ENCODE measurements at regions not wholly inside any gene's neighbourhood (a gene's known extent, or its start where the extent isn't known, plus 50 kb on each side); places are given as distances from the start of the nearest gene placed in this dataset.

DNA sequence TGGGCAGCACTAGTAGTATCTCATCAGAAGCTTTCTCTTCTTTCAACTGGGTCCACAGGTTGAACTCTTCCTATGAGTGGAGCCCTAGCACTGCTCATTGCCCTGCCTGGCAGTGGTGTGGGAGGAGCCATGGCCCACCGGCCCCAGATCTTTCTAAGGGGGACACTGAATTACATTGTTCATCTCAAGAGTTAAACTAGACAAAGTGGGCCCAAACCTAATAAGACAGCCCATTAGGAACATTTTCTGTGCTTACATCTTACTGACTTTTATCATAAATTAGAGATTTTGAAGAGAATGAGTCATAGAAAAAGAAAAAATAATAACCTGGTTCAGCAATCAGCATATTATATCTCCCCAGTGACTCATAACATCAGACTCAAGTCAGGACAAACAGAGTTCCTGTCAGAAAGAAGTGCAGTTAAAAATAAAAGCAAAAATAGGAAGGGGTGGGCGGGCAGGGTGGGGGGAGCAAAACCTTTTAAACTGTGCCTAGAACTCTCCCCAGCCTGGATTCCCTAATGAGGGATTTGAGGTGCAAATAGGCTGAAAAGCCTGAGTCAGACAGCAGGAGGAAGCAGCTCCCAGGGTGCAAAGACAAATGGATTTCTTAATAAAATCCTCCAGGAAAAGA lies 161.6 kb upstream of the TRIB2 start:
- Histone ChIP-seq H3K36me3 (ENCODE audit: low read depth, missing control alignments) (no peaks in the 10 kb centered on the region), H3K4me1 (no peaks in the 10 kb centered on the region), H3K9me3 (no peaks in the 10 kb centered on the region), H3K27ac (no peak overlapping the region), H3K27me3 (no peaks in the 10 kb centered on the region), H3K4me3 (no peak overlapping the region)
- intact Hi-C loops (cut with DNase I; ENCODE audit: low total_unique reads), result no loop called here
- DNase-seq, result no peak
- 60 to 68% methylated on average over 2 of the region's 2 CpGs for WGBS, 2 donors
- TF ChIP-seq, protein P1, sequence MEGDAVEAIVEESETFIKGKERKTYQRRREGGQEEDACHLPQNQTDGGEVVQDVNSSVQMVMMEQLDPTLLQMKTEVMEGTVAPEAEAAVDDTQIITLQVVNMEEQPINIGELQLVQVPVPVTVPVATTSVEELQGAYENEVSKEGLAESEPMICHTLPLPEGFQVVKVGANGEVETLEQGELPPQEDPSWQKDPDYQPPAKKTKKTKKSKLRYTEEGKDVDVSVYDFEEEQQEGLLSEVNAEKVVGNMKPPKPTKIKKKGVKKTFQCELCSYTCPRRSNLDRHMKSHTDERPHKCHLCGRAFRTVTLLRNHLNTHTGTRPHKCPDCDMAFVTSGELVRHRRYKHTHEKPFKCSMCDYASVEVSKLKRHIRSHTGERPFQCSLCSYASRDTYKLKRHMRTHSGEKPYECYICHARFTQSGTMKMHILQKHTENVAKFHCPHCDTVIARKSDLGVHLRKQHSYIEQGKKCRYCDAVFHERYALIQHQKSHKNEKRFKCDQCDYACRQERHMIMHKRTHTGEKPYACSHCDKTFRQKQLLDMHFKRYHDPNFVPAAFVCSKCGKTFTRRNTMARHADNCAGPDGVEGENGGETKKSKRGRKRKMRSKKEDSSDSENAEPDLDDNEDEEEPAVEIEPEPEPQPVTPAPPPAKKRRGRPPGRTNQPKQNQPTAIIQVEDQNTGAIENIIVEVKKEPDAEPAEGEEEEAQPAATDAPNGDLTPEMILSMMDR (IDR thresholded peaks at IDR 0.05), result no peak
- no peak for TF ChIP-seq POLR2A (IDR thresholded peaks at IDR 0.05)

DNA sequence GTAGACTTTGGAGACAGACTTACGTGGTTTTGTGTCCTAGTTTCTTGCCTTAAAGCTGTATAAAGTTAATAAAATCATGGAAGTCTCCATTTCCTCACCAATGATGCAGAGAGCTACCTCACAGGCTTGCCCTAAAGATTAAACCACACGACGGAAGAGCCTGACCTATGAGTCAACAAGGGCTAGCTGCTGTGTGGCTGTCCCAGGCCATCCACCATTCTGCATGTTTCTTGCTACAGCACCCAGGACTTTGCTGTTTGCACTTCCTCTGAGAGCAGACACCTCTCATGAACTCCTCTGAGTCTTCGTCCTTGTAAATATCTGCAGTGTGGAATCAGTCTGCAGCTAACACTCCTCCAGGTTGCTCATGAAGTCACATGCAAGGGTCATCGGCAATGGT lies 160.0 kb upstream of the TRIB2 start:
- Histone ChIP-seq H3K4me3 (no peak overlapping the region), H3K4me1 (no peaks in the 10 kb centered on the region), H3K36me3 (ENCODE audit: low read depth, missing control alignments) (no peaks in the 10 kb centered on the region), H3K27me3 (no peaks in the 10 kb centered on the region), H3K9me3 (no peaks in the 10 kb centered on the region), H3K27ac (no peak overlapping the region)
- intact Hi-C loops (cut with DNase I; ENCODE audit: low total_unique reads), result no loop called here
- TF ChIP-seq, protein P1 (IDR thresholded peaks at IDR 0.05), result no peak
- no peak for TF ChIP-seq POLR2A (IDR thresholded peaks at IDR 0.05)
- DNase-seq, result no peak
- WGBS, 2 donors, result 77 to 80% methylated on average over 5 of the region's 5 CpGs

DNA sequence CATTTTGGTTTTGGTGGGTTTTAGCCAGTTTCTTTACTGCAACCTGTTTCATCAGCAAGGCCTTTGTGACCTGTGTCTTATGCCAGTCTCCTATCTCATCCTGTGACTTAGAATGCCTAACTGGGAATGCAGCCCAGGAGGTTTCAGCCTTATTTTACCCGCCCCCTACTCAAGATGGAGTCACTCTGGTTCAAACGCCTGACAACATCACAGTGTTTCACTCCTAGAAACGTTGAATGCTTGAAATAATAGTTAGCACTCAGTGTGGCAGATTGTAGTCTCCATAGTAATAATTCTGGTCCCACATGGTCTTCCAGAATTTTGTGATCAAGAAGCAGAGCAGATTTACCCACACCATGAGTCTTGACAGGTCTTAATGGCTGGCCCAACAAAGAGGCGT lies 159.0 kb upstream of the TRIB2 start:
- H3K9me3 ChIP-seq, result no peaks in the 10 kb centered on the region
- TF ChIP-seq, protein P1 (IDR thresholded peaks at IDR 0.05), result no peak
- no peak for TF ChIP-seq POLR2A (IDR thresholded peaks at IDR 0.05)
- 95 to 98% methylated on average over 4 of the region's 4 CpGs for WGBS, 2 donors
- no peak overlapping the region for H3K4me3 ChIP-seq
- H3K27ac ChIP-seq, result no peak overlapping the region
- DNase-seq, result no peak
- intact Hi-C loops (cut with DNase I; ENCODE audit: low total_unique reads), result no loop called here
- no peaks in the 10 kb centered on the region for H3K27me3 ChIP-seq
- H3K4me1 ChIP-seq, result no peaks in the 10 kb centered on the region
- H3K36me3 ChIP-seq (ENCODE audit: low read depth, missing control alignments), result no peaks in the 10 kb centered on the region

DNA sequence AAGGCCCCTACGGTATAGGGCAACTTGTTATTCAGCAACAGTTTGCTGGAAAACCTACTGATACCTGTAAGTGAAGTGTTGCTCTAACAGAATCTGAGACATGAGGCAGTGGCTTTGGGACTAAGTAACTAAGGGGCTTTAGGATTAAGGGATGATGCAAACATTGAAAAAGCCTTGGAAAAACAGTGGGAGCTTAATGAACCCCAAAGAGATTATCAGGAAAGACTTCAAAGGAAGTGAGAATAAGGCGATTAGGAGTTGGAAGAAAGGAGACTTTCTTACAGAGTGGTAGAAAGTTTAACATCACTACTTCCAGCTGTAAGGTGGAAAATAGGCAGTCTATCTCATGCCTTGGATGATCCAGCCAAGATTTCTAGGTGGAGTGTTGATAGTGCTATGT lies 158.2 kb upstream of the TRIB2 start:
- intact Hi-C loops (cut with DNase I; ENCODE audit: low total_unique reads), result no loop called here

More for the DNA sequence above, 158.2 kb upstream of the TRIB2 start:
- DNase-seq, result no peak
- Histone ChIP-seq H3K36me3 (ENCODE audit: low read depth, missing control alignments) (no peaks in the 10 kb centered on the region), H3K27ac (no peak overlapping the region), H3K4me3 (no peak overlapping the region), H3K27me3 (no peaks in the 10 kb centered on the region), H3K9me3 (no peaks in the 10 kb centered on the region), H3K4me1 (no peaks in the 10 kb centered on the region)
- WGBS, 2 donors, result 94 to 95% methylated on average over 2 of the region's 2 CpGs
- TF ChIP-seq, protein P1 (IDR thresholded peaks at IDR 0.05), result no peak
- no peak for TF ChIP-seq POLR2A (IDR thresholded peaks at IDR 0.05)
